ENCODE measurements at regions not wholly inside any gene's neighbourhood (a gene's known extent, or its start where the extent isn't known, plus 50 kb on each side); places are given as distances from the start of the nearest gene placed in this dataset.

- TF ChIP-seq CTCF (IDR thresholded peaks at IDR 0.05) (no peak), POLR2A (IDR thresholded peaks at IDR 0.05) (no peak)
Measured at GRCh38 chr2:20917287-20917660, 94.4 kb upstream of the LDAH start.

Measured in heart left ventricle (tissue), 13 donors.